CD14-positive monocyte (primary cell): ENCODE measurements at regions not wholly inside any gene's neighbourhood (a gene's known extent, or its start where the extent isn't known, plus 50 kb on each side); places are given as distances from the start of the nearest gene placed in this dataset.

ENCODE experiments used
- DNase-seq, 3 donors: peaks; one replicate each; pipeline ENCODE4 v3.0.0-alpha.2; 2011 to 2022
- H2AFZ ChIP-seq: 2 replicates; pipeline ENCODE4 v1.6.0; 2012; ENCODE audit warnings: mild to moderate bottlenecking, low read depth, low read length, inconsistent platforms; ENCODE audit not compliant: insufficient read depth, poor library complexity, severe bottlenecking
- H3K27ac ChIP-seq, 2 donors: 1 replicate in 1 of 2; 2 replicates in 1 of 2; pipeline ENCODE4 v1.5.1; 2012 to 2013; ENCODE audit warnings: low read length in 2 of 2, control low read depth in 1 of 2, inconsistent platforms in 1 of 2, low read depth in 1 of 2, mild to moderate bottlenecking in 1 of 2
- H3K27me3 ChIP-seq, 2 donors: one replicate each; pipeline versions ENCODE4 v1.6.0 to v1.6.1; 2011 to 2013; ENCODE audit warnings: low read length in 2 of 2; ENCODE audit not compliant: control insufficient read depth in 2 of 2, insufficient read depth in 2 of 2
- H3K36me3 ChIP-seq, 2 donors: replicated peaks in 1 of 2; 1 replicate in 1 of 2; 2 replicates in 1 of 2; pipeline versions ENCODE4 v1.5.1 to v1.6.1; 2012 to 2013; ENCODE audit warnings: low read length in 2 of 2, control low read depth in 1 of 2, inconsistent platforms in 1 of 2, mild to moderate bottlenecking in 1 of 2; ENCODE audit not compliant: insufficient read depth in 2 of 2, control insufficient read depth in 1 of 2
- H3K4me1 ChIP-seq, 2 donors: 1 replicate in 1 of 2; 2 replicates in 1 of 2; pipeline versions ENCODE4 v1.5.1 to v1.6.1; 2012 to 2013; ENCODE audit warnings: low read length in 2 of 2, control low read depth in 1 of 2, inconsistent platforms in 1 of 2, mild to moderate bottlenecking in 1 of 2, moderate library complexity in 1 of 2; ENCODE audit not compliant: insufficient read depth in 2 of 2, control insufficient read depth in 1 of 2
- H3K4me2 ChIP-seq: replicated peaks from 2 replicates; pipeline ENCODE3; 2012; ENCODE audit warnings: low read length, moderate library complexity, mild to moderate bottlenecking; ENCODE audit not compliant: poor library complexity, severe bottlenecking; ENCODE audit errors: extremely low read depth
- H3K4me3 ChIP-seq, 3 experiments: fragments of 200-600 bp in 1 of 3; sonication (generic) in 1 of 3; replicated peaks in 1 of 3; 1 replicate in 2 of 3; 2 replicates in 1 of 3; pipeline ENCODE4 v1.5.1; 2011 to 2013; ENCODE audit warnings: low read length in 3 of 3, mild to moderate bottlenecking in 3 of 3, control low read depth in 2 of 3, low read depth in 2 of 3, inconsistent platforms in 1 of 3, moderate library complexity in 1 of 3
- H3K79me2 ChIP-seq: 2 replicates; pipeline ENCODE4 v1.6.0; 2012; ENCODE audit warnings: mild to moderate bottlenecking, control low read depth, inconsistent platforms, low read length, moderate library complexity; ENCODE audit not compliant: insufficient read depth
- H3K9ac ChIP-seq: 2 replicates; pipeline ENCODE4 v1.6.0; 2017; ENCODE audit warnings: low read length, mild to moderate bottlenecking; ENCODE audit not compliant: insufficient read depth, poor library complexity, severe bottlenecking
- H3K9me3 ChIP-seq, 2 donors: replicated peaks in 1 of 2; 1 replicate in 1 of 2; 2 replicates in 1 of 2; pipeline versions ENCODE4 v1.5.1 to v1.6.1; 2012 to 2013; ENCODE audit warnings: low read length in 2 of 2, control low read depth in 1 of 2; ENCODE audit not compliant: control insufficient read depth in 1 of 2, insufficient read depth in 1 of 2
- H4K20me1 ChIP-seq: 2 replicates; pipeline ENCODE4 v1.6.0; 2012; ENCODE audit warnings: mild to moderate bottlenecking, low read length, control low read depth, moderate library complexity; ENCODE audit not compliant: insufficient read depth
- H3K27ac Mint-ChIP-seq, 7 donors: one replicate each; pipeline ENCODE4 v1.8.0; 2020; ENCODE audit warnings: mild to moderate bottlenecking in 7 of 7, mixed read lengths in 7 of 7, moderate library complexity in 6 of 7, inconsistent platforms in 2 of 7
- H3K27me3 Mint-ChIP-seq, 3 donors: one replicate each; pipeline ENCODE4 v1.8.0; 2021 to 2022; ENCODE audit warnings: low read depth in 3 of 3, mild to moderate bottlenecking in 3 of 3, mixed read lengths in 3 of 3, moderate library complexity in 3 of 3, inconsistent platforms in 1 of 3
- H3K36me3 Mint-ChIP-seq, 2 donors: one replicate each; pipeline ENCODE4 v1.8.0; 2020; ENCODE audit warnings: mixed read lengths in 2 of 2, inconsistent platforms in 1 of 2, mild to moderate bottlenecking in 1 of 2
- H3K4me1 Mint-ChIP-seq: one replicate; pipeline ENCODE4 v1.8.0; 2020; ENCODE audit warnings: mild to moderate bottlenecking, mixed read lengths
- H3K4me3 Mint-ChIP-seq, 2 donors: one replicate each; pipeline ENCODE4 v1.8.0; 2020; ENCODE audit warnings: mild to moderate bottlenecking in 2 of 2, mixed read lengths in 2 of 2, moderate library complexity in 1 of 2
- H3K9me3 Mint-ChIP-seq, 7 donors: one replicate each; pipeline ENCODE4 v1.8.0; 2020 to 2022; ENCODE audit warnings: mixed read lengths in 7 of 7, mild to moderate bottlenecking in 6 of 7, moderate library complexity in 6 of 7, inconsistent platforms in 2 of 7
- WGBS: methylation state at CpG from one replicate; pipeline ENCODE4 v1.1.5; 2013; ENCODE audit warnings: missing lambda C conversion rate; ENCODE audit not compliant: insufficient coverage; 5-methylcytosine and 5-hydroxymethylcytosine counted together
- intact Hi-C, 2 donors: fragments of 100-400 bp; cut with micrococcal nuclease; formaldehyde crosslinking; loops; one replicate each; pipeline versions ENCODE4 v1.15.0 to v1.15.1; 2023
- TF ChIP-seq, protein P1 (sequence below): fragments of 200-600 bp; IDR thresholded peaks from one replicate; pipeline ENCODE4 v1.8.0; 2022; ENCODE audit warnings: antibody characterized with exemption, mild to moderate bottlenecking

DNA sequence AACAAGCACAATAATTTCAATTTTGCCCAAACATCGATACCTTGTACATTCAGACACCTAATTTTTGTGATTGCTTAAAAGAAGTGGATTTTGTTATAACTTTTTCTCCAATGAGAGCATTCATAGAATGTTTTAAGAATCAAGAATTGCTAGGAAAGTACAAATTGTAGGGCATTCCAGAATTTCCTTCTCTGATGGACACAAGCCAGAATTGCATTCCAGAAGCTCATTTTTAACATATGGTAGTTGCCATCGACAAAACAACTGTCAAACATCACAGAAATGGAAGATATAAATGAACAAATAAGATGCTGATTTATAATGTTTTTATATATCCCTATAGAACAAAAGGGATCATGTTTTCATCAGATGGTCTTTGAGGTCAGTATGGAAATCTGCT, 258.4 kb upstream of the NPVF start:
- H3K27me3 Mint-ChIP-seq: peaks cover 0 to 2% (median 0%) of the 10 kb centered on the region in 3 donors
- H3K27ac ChIP-seq: no peak overlapping the region
- peaks cover 0 to 3% (median 0%) of the 10 kb centered on the region in 7 donors for H3K9me3 Mint-ChIP-seq
- H3K4me1 ChIP-seq: no peaks in the 10 kb centered on the region
- WGBS: no CpG with 5 or more reads among the region's 2 CpGs
- intact Hi-C loops: no loop called here
- H3K4me3 ChIP-seq: no peak overlapping the region
- no peaks in the 10 kb centered on the region for H3K36me3 ChIP-seq
- TF ChIP-seq, protein P1, sequence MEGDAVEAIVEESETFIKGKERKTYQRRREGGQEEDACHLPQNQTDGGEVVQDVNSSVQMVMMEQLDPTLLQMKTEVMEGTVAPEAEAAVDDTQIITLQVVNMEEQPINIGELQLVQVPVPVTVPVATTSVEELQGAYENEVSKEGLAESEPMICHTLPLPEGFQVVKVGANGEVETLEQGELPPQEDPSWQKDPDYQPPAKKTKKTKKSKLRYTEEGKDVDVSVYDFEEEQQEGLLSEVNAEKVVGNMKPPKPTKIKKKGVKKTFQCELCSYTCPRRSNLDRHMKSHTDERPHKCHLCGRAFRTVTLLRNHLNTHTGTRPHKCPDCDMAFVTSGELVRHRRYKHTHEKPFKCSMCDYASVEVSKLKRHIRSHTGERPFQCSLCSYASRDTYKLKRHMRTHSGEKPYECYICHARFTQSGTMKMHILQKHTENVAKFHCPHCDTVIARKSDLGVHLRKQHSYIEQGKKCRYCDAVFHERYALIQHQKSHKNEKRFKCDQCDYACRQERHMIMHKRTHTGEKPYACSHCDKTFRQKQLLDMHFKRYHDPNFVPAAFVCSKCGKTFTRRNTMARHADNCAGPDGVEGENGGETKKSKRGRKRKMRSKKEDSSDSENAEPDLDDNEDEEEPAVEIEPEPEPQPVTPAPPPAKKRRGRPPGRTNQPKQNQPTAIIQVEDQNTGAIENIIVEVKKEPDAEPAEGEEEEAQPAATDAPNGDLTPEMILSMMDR: no peak
- H3K4me2 ChIP-seq: no peak overlapping the region
- no peaks in the 10 kb centered on the region for H3K4me1 Mint-ChIP-seq
- no peaks in the 10 kb centered on the region for H3K27me3 ChIP-seq
- H3K79me2 ChIP-seq: no peaks in the 10 kb centered on the region
- H3K36me3 Mint-ChIP-seq: no peaks in the 10 kb centered on the region
- no peak overlapping the region for H3K27ac Mint-ChIP-seq
- no peak overlapping the region for H2AFZ ChIP-seq
- no peaks in the 10 kb centered on the region for H4K20me1 ChIP-seq
- H3K9me3 ChIP-seq: no peaks in the 10 kb centered on the region
- DNase-seq: no peak
- no peak overlapping the region for H3K4me3 Mint-ChIP-seq
- H3K9ac ChIP-seq: no peak overlapping the region

DNA sequence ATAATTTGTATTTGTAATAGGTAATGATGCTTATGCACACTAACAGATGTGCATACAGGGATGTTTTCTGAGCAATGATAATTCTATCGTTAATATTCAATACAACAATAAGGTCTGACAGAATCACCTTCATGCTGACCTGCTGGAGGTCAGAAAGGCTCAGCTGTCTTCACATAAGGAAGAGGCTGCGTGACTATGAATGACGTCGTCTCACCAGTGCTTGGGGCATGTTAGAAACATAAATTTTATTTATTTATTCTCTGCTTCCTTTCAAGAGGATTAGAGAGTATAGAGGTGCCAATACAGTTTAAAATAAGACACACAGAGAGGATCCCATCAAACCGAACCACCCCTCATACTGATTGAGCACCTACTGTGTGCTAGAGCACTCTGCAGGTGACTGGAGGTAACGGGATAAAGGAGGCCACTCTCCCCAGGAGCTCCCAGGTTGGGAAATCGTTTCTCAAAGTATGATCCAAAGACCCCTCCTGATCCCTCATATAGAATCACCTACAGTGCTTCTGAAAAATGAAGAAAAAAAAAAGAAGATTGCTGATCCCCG, 265.6 kb upstream of the NPVF start:
- Histone ChIP-seq H3K36me3 (no peaks in the 10 kb centered on the region), H3K9me3 (no peaks in the 10 kb centered on the region), H2AFZ (no peak overlapping the region), H3K9ac (no peak overlapping the region), H3K27ac (no peak overlapping the region), H3K4me3 (no peak overlapping the region), H3K4me2 (no peak overlapping the region), H3K79me2 (no peaks in the 10 kb centered on the region), H4K20me1 (no peaks in the 10 kb centered on the region), H3K27me3 (no peaks in the 10 kb centered on the region), H3K4me1 (peaks cover 17 to 21% of the 10 kb centered on the region in 2 donors)
- no peak overlapping the region for H3K27ac Mint-ChIP-seq
- TF ChIP-seq, protein P1: no peak
- no CpG with 5 or more reads among the region's 8 CpGs for WGBS
- peaks cover 0 to 3% (median 2%) of the 10 kb centered on the region in 3 donors for H3K27me3 Mint-ChIP-seq
- peaks cover 0 to 1% (median 0%) of the 10 kb centered on the region in 7 donors for H3K9me3 Mint-ChIP-seq
- no peak for DNase-seq
- no peaks in the 10 kb centered on the region for H3K36me3 Mint-ChIP-seq
- intact Hi-C loops: no loop called here
- no peak overlapping the region for H3K4me3 Mint-ChIP-seq
- H3K4me1 Mint-ChIP-seq: peaks cover 12% of the 10 kb centered on the region
